Stimulated activated CD4-positive, alpha-beta T cell treated with anti-CD3 and anti-CD28 coated beads, Interleukin-12 subunit alpha, Interleukin-12 subunit beta, amount 100 ng/mL, for 48 hours (primary cell): ENCODE measurements at regions not wholly inside any gene's neighbourhood (a gene's known extent, or its start where the extent isn't known, plus 50 kb on each side); places are given as distances from the start of the nearest gene placed in this dataset.
"Not testable (repeated sequence)": the region's sequence is repeated elsewhere in the genome, so short reads cannot be mapped to it uniquely, and the experiment has no call there.

Experiments
- DNase-seq, 3 donors: peaks; one replicate each; pipeline ENCODE4 v3.0.0-alpha.2; 2020; ENCODE audit warnings: low read depth in 2 of 3, low spot score in 1 of 3

- DNase-seq: not testable (repeated sequence)
Measured at GRCh38 chr2:239730567-239730882, 294.6 kb downstream of the NDUFA10 start.

- DNase-seq: no peak
Measured at GRCh38 chr2:239729681-239730566, 295.2 kb downstream of the NDUFA10 start.

- DNase-seq: no peak
Measured at GRCh38 chr2:239729151-239729550, 296.0 kb downstream of the NDUFA10 start.

DNA sequence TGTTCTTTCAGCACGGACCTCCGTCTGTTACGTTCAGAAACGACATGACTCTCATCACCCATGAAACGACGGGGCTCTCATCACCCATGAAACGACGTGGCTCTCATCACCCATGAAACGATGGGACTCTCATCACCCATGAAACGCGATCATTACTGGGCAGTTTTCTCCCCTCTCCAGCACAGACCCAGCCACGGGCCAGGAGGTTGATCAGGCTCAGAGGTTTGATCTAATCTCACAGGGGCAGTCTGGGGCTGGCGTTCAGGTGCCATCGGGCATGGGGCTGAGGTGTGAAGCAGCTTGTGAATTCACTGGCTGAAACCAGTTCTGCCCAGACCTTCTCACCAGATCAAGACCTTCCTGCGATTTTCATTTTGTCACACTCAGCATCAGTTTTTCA, 296.4 kb downstream of the NDUFA10 start:
- DNase-seq: no peak

GRCh38 chr2:239727776-239728600, 297.2 kb downstream of the NDUFA10 start:
- DNase-seq: no peak

DNA sequence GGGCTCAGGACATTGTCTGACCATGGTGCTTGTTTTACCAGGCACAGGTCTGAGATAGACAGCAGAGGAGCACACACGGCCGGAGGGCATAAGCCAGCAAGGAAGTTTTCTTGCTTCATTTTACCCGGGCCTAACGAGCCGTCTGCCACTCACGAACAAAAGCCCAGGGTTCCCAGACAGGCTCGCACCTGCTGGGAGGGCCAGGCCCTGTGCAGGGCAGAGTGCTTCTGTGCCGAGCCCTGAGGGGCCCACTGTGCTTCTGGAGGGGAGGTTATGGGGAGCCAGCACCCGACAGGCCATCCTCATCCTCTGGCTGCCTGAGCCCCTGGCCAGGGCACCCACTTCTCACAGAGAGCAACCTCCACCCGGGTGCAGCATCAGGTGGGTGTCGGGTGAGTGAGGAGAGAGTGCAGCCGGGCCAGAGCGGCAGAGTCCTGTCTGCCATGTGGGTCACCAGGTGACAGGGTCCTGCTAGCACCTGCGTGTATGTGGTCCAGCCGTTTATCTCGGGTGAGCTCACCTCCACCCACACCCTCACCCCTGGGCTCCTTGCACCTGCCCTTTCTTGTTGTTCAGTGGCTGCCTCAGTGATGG, 297.9 kb downstream of the NDUFA10 start:
- DNase-seq: no peak

GRCh38 chr2:239726631-239727181, 298.4 kb downstream of the NDUFA10 start:
- DNase-seq: no peak

GRCh38 chr2:239726091-239726591, 299.0 kb downstream of the NDUFA10 start:
- DNase-seq: no peak

- no peak for DNase-seq
Measured at GRCh38 chr2:239725551-239725890, 299.6 kb downstream of the NDUFA10 start.

DNA sequence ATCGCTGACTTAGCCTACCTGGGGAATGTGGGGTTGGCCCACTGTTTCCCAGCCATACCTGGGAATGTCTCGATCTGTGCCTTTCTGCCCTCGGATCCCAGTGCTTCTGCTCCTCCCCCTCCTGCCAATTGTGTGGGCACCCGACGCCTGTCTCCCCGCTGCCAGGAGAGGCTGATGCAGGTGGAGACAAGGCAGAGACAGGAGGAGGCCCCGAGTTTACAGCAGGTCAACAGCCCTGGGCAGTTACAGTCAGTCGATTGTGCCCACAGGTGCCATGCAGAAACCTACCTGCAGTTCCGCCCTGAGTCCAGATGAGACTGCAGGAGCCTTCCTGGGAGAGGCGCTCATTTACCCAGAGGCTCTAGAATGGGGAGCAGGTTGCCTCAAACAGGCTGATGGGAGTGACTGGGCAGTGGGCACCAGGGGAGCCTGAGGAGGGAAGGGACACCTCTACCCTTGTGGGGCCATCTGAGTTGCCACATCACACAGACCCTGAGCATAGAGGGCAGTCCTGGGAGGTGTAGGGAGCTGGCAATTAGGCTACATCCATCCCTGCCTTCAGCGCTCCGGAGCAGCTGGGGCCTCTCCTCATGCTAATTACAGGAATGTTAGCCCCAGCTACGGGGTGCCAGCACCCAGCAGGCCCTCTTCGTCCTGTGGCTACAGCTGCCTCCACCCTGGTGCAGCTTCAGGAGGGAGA, 300.1 kb downstream of the NDUFA10 start:
- DNase-seq: no peak

DNA sequence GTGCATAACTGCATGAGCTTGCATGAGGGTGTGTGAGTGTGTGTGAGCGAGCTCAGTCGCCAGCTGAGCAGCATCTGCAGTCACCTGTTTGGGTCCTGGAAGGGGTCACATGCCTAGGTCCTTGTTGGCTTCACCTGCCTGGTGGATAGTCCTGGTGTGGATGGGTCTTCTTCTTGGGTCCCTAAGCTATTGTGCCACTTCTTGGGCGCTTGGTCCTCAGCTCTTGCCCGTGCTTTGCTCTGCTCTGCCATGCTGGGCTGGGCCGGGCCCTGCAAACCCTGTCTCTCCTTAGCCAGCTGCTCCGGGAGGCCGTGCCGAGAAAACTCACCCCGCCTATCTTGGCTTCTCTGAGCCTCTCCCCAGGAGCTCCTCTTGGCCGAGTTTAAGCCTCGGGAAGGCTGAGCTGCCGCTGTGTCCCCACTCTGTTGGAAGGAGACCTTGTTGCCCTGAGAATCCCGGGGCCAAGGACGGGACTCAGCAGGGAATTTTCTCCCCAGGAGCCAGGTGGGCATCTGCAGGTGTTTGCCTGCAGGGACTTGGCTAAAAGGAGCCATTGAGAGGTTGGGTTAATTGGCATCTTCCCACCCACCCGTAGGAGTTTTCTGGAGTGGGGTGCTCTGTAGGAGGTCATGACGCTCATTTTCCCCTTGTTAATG, 300.8 kb downstream of the NDUFA10 start:
- DNase-seq: no peak

GRCh38 chr2:239723486-239724193, 301.5 kb downstream of the NDUFA10 start:
- no peak for DNase-seq

DNA sequence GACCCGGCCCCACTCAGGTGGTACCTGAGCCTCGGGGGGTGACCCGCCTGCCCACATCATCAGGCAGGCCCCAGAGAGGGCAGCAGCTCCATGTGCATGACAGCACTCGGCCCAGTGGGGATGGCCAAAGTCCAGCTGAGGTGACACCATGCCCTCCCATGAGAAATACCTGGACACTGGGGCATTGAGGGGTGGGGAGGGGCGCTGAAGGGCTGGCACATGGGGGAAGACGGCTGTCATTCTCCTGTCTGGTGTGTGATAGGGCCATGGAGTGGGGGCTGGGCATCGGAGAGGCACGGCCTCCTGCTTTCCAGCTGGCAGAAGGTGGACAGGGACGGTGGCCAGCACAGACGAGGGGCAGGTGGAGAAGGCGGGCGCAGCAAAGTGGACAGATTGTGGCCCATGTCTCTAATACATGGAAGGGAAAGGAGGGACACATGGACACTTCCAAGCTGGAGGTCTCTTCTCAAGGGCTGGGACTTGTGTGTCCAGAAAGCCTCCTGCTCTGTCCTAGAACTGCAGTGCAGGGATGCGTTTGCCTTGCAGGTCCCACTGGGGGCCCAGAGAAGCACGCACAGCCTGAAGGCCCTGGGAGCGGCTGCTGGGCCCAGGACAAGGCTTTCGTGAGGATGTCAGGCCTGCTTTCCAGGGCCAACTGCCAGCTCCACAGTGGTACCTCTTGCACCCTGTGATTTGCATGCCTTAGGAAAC, 302.2 kb downstream of the NDUFA10 start:
- DNase-seq: no peak

DNA sequence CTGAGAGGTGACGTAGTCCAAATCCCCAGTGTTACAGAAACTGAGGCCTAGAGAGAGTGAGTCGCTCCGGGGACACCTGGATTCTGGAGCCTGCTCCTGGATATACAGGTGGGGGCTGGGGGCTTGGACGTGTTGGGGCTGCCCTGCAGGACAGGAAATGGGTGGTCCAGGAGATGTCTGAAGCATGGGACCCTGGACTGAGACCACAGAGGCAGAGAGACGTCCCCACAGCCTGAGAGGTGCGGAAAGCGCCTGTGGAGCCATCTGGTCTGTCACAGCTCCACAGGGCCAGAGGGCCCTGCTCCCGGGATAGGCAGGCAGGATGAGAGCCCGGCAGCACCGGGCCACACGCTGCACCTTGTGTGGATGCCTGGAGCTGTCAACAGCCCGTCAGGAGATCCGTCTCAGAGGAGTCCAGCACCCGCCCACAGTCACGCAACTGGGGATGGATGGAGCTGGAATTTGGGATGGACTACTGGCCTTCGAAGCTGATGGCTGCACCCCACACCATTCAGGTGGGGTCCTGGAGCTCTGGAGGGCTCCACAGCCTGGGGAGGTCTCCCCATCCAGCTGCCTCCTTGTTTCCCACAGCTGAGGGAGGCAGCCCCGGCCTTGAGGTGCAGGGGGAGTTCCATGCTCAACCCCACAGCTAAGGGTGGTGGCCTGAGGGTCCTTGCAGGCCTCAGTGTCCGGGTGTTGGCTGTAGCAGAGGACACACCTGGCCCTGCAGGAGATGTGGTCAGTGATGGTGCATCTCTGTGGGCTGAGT, 303.0 kb downstream of the NDUFA10 start:
- DNase-seq: no peak

DNA sequence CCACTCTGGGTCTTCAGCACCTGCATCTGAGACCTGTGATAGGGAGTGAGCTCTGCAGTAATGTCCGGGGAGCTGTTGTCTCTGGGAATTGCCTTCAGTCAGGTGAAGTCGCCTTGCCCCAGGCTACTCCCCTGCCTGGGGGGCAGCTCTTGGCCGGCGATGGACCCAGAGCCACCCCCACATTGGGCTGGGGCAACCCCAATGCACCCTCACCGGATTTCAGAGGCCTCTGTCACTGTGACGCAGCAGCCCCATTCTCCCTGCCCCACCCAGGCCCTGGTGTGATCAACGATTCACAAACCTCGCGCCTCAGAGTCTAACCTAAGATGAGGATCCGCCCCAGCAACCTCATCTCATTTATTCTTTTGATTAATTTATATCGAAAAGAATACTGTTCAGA, 303.6 kb downstream of the NDUFA10 start:
- DNase-seq: no peak

DNA sequence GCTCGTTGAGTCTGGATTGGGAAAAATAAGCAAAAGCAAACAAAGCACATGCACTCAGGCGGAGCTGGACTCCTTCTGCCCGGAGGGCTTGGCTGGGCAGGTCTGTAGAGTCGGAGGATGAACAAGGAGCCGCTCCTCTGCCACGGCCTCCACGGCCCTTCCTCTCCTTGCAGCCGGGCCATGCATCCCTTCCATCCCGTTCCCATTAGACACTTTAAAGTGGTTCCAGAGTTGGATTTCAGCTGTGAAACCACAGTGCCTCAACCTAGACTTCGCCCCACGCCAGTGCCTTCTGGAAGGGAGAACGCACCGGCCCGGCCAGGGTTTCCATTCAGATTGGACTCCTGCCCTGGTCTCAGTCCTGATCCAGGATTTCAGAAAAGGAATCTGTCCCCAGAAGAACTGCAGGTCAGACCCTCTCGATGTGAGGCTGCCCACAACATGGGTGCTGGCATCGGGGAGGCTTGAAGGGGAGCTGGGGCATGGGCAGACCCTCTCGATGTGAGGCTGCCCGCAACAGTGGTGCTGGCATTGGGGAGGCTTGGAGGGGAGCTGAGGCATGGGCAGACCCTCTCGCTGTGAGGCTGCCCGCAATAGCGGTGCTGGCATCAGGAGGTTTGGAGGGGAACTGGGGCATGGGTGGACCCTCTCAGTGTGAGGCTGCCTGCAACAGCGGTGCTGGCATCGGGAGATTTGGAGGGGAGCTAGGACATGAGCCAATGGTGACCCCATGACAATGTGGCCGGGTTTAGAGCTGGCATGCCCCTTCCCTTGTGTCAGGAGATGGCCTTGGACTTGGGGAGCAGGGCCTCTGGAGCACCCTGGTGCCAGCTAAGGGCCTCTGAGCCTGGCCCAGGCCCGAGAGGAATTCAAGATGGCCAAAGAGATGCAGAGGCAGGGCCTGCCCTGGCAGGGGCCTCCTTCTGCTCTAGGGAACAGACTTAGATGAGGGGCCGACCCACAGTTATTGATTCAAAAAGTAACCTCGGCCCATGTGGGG, 304.5 kb downstream of the NDUFA10 start:
- DNase-seq: no peak

DNA sequence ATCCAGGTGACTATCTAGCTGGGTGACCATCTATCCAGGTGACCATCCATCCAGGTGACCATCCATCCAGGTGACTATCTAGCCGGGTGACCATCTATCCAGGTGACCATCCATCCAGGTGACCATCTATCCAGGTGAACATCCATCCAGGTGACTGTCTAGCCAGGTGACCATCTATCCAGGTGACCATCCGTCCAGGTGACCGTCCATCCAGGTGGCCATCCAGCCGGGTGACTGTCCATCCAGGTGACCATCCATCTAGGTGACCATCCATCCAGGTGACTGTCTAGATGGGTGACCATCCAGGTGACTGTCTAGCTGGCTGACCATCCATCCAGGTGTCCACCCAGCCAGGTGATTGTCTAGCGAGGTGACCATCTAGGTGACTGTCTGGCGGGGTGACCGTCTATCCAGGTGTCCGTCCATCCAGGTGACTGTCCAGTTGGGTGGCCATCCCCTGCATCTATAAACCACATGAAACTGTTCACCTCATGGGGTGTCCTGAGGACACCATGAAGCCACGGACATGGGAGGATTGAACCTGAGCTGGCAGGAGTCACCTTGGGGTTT, 305.3 kb downstream of the NDUFA10 start:
- no peak for DNase-seq
